ENCODE measurements at regions not wholly inside any gene's neighbourhood (a gene's known extent, or its start where the extent isn't known, plus 50 kb on each side); places are given as distances from the start of the nearest gene placed in this dataset.

- FAIRE-seq (no peak), DNase-seq (no peak)
- H3K4me1 ChIP-seq (ENCODE audit: control insufficient read depth in 2 of 3, insufficient read depth in 2 of 3, low read depth in 1 of 3, low read length in 3 of 3) = no peaks in the 10 kb centered on the region
- no peaks in the 10 kb centered on the region for H3K36me3 ChIP-seq (ENCODE audit: control insufficient read depth in 2 of 3, insufficient read depth in 3 of 3, low read length in 3 of 3)
- no peak overlapping the region for H3K4me3 ChIP-seq (ENCODE audit: low read length in 3 of 3)
- H3K27ac ChIP-seq (ENCODE audit: low read depth in 2 of 2, low read length in 2 of 2) = no peak overlapping the region
- no peak for TF ChIP-seq CTCF (IDR thresholded peaks at IDR 0.05; ENCODE audit: borderline replicate concordance, extremely low read depth, insufficient read depth)
- H3K9ac ChIP-seq (ENCODE audit: low read length in 3 of 3) = no peak overlapping the region
- no peaks in the 10 kb centered on the region for H3K9me3 ChIP-seq (ENCODE audit: control insufficient read depth in 2 of 3, insufficient read depth in 1 of 3, low read length in 3 of 3)
- no peaks in the 10 kb centered on the region for H3K27me3 ChIP-seq (ENCODE audit: control insufficient read depth, insufficient read depth, low read length)
- intact Hi-C loops (cut with DNase I) = no loop called here
Measured at GRCh38 chr3:173342679-173343078, 54.9 kb upstream of the NLGN1 start.

GRCh38 chr3:173340626-173341025 lies 56.9 kb upstream of the NLGN1 start:
- H3K4me3 ChIP-seq (ENCODE audit: low read length in 3 of 3) = no peak overlapping the region
- DNase-seq (no peak), FAIRE-seq (no peak)
- intact Hi-C loops (cut with DNase I) = no loop called here
- H3K4me1 ChIP-seq (ENCODE audit: control insufficient read depth in 2 of 3, insufficient read depth in 2 of 3, low read depth in 1 of 3, low read length in 3 of 3) = no peaks in the 10 kb centered on the region
- TF ChIP-seq CTCF (IDR thresholded peaks at IDR 0.05; ENCODE audit: borderline replicate concordance, extremely low read depth, insufficient read depth) = no peak
- H3K36me3 ChIP-seq (ENCODE audit: control insufficient read depth in 2 of 3, insufficient read depth in 3 of 3, low read length in 3 of 3) = no peaks in the 10 kb centered on the region
- no peak overlapping the region for H3K9ac ChIP-seq (ENCODE audit: low read length in 3 of 3)
- no peaks in the 10 kb centered on the region for H3K9me3 ChIP-seq (ENCODE audit: control insufficient read depth in 2 of 3, insufficient read depth in 1 of 3, low read length in 3 of 3)
- H3K27me3 ChIP-seq (ENCODE audit: control insufficient read depth, insufficient read depth, low read length) = no peaks in the 10 kb centered on the region
- no peak overlapping the region for H3K27ac ChIP-seq (ENCODE audit: low read depth in 2 of 2, low read length in 2 of 2)

- H3K27me3 ChIP-seq (ENCODE audit: control insufficient read depth, insufficient read depth, low read length) = no peaks in the 10 kb centered on the region
- H3K36me3 ChIP-seq (ENCODE audit: control insufficient read depth in 2 of 3, insufficient read depth in 3 of 3, low read length in 3 of 3) = no peaks in the 10 kb centered on the region
- H3K27ac ChIP-seq (ENCODE audit: low read depth in 2 of 2, low read length in 2 of 2) = no peak overlapping the region
- no peak overlapping the region for H3K4me3 ChIP-seq (ENCODE audit: low read length in 3 of 3)
- H3K4me1 ChIP-seq (ENCODE audit: control insufficient read depth in 2 of 3, insufficient read depth in 2 of 3, low read depth in 1 of 3, low read length in 3 of 3) = no peaks in the 10 kb centered on the region
- intact Hi-C loops (cut with DNase I) = no loop called here
- H3K9ac ChIP-seq (ENCODE audit: low read length in 3 of 3) = no peak overlapping the region
- no peaks in the 10 kb centered on the region for H3K9me3 ChIP-seq (ENCODE audit: control insufficient read depth in 2 of 3, insufficient read depth in 1 of 3, low read length in 3 of 3)
- FAIRE-seq = no peak
- no peak for TF ChIP-seq CTCF (IDR thresholded peaks at IDR 0.05; ENCODE audit: borderline replicate concordance, extremely low read depth, insufficient read depth)
- DNase-seq = no peak
Measured at GRCh38 chr3:173336261-173336660, 61.3 kb upstream of the NLGN1 start.

GRCh38 chr3:173306110-173306509 lies 91.4 kb upstream of the NLGN1 start:
- Histone ChIP-seq H3K27me3 (ENCODE audit: control insufficient read depth, insufficient read depth, low read length) (no peaks in the 10 kb centered on the region), H3K9ac (ENCODE audit: low read length in 3 of 3) (no peak overlapping the region), H3K36me3 (ENCODE audit: control insufficient read depth in 2 of 3, insufficient read depth in 3 of 3, low read length in 3 of 3) (no peaks in the 10 kb centered on the region), H3K9me3 (ENCODE audit: control insufficient read depth in 2 of 3, insufficient read depth in 1 of 3, low read length in 3 of 3) (no peaks in the 10 kb centered on the region), H3K4me1 (ENCODE audit: control insufficient read depth in 2 of 3, insufficient read depth in 2 of 3, low read depth in 1 of 3, low read length in 3 of 3) (no peaks in the 10 kb centered on the region), H3K27ac (ENCODE audit: low read depth in 2 of 2, low read length in 2 of 2) (no peak overlapping the region), H3K4me3 (ENCODE audit: low read length in 3 of 3) (no peak overlapping the region)
- DNase-seq (no peak), FAIRE-seq (no peak)
- no peak for TF ChIP-seq CTCF (IDR thresholded peaks at IDR 0.05; ENCODE audit: borderline replicate concordance, extremely low read depth, insufficient read depth)
- intact Hi-C loops (cut with DNase I) = no loop called here

All from kidney (tissue), 13 donors.